SK-N-SH (cell line): ENCODE measurements at regions not wholly inside any gene's neighbourhood (a gene's known extent, or its start where the extent isn't known, plus 50 kb on each side); places are given as distances from the start of the nearest gene placed in this dataset.

Experiments
- CTCF ChIA-PET: fragments of 300-600, 350-600 bp; formaldehyde crosslinking; extraction: SDS; loops from one replicate; lab custom pipeline; 2021; lab: Yijun Ruan, JAX
- POLR2A ChIA-PET: fragments of 350-600 bp; sonication (Branson Sonifier 250); formaldehyde crosslinking; extraction: SDS; loops from one replicate; lab custom pipeline; 2020; ENCODE audit warnings: antibody characterized with exemption, inconsistent platforms; lab: Yijun Ruan, JAX
- DNase-seq: peaks from one replicate; pipeline ENCODE4 v3.0.0; 2012
- H2AFZ ChIP-seq: fragments of 200-600 bp; sonication (generic); 2 replicates; pipeline ENCODE4 v1.8.1; 2016; ENCODE audit warnings: antibody characterized with exemption, mild to moderate bottlenecking, low read depth
- H3F3A ChIP-seq: fragments of 200-600 bp; sonication (generic); replicated peaks from 2 replicates; pipeline ENCODE3; 2016; ENCODE audit warnings: antibody characterized with exemption, mild to moderate bottlenecking; ENCODE audit not compliant: insufficient read depth
- H3K27ac ChIP-seq, 2 experiments: fragments of 200-500 bp in 1 of 2; fragments of 200-600 bp in 1 of 2; sonication (Bioruptor generic) in 1 of 2; sonication (generic), shearing (Covaris generic) in 1 of 2; 2 replicates each; pipeline versions ENCODE4 v1.5.1 to v1.6.1; 2014 to 2016; ENCODE audit warnings: low read depth in 2 of 2, inconsistent platforms in 1 of 2, low read length in 1 of 2, mild to moderate bottlenecking in 1 of 2, mixed read lengths in 1 of 2
- H3K27me3 ChIP-seq: fragments of 200-600 bp; sonication (generic), shearing (Covaris generic); 2 replicates; pipeline ENCODE4 v1.6.1; 2016; ENCODE audit warnings: mixed run types; ENCODE audit not compliant: insufficient read depth
- H3K36me3 ChIP-seq, 2 experiments: fragments of 200-500 bp in 1 of 2; fragments of 200-600 bp in 1 of 2; sonication (Bioruptor generic) in 1 of 2; sonication (generic) in 1 of 2; replicated peaks in 1 of 2; 2 replicates each; pipeline versions ENCODE3 to v1.5.1; 2014 to 2016; ENCODE audit warnings: low read length in 1 of 2, mild to moderate bottlenecking in 1 of 2; ENCODE audit not compliant: insufficient read depth in 2 of 2, control insufficient read depth in 1 of 2
- H3K4me1 ChIP-seq, 2 experiments: fragments of 200-500 bp in 1 of 2; fragments of 200-600 bp in 1 of 2; sonication (Bioruptor generic) in 1 of 2; sonication (generic), shearing (Covaris generic) in 1 of 2; 2 replicates each; pipeline versions ENCODE4 v1.5.1 to v1.6.1; 2014 to 2016; ENCODE audit warnings: low read depth in 1 of 2, low read length in 1 of 2, mixed run types in 1 of 2; ENCODE audit not compliant: insufficient read depth in 2 of 2, control insufficient read depth in 1 of 2
- H3K4me2 ChIP-seq: fragments of 200-600 bp; sonication (generic), shearing (Covaris generic); 2 replicates; pipeline ENCODE4 v1.6.1; 2017; ENCODE audit warnings: mixed run types
- H3K4me3 ChIP-seq, 2 experiments: fragments of 200-500 bp in 1 of 2; fragments of 200-600 bp in 1 of 2; sonication (Bioruptor generic) in 1 of 2; sonication (generic), shearing (Covaris generic) in 1 of 2; 2 replicates each; pipeline versions ENCODE4 v1.5.1 to v1.8.1; 2014 to 2016; ENCODE audit warnings: low read depth in 2 of 2, inconsistent platforms in 1 of 2, low read length in 1 of 2, mild to moderate bottlenecking in 1 of 2, mixed read lengths in 1 of 2, moderate library complexity in 1 of 2
- H3K79me2 ChIP-seq: fragments of 200-600 bp; sonication (generic); 2 replicates; pipeline ENCODE4 v1.8.1; 2017; ENCODE audit warnings: mild to moderate bottlenecking; ENCODE audit not compliant: insufficient read depth
- H3K9ac ChIP-seq: fragments of 200-600 bp; sonication (generic); 2 replicates; pipeline ENCODE4 v1.6.1; 2017; ENCODE audit warnings: mixed run types
- H3K9me2 ChIP-seq: fragments of 200-600 bp; sonication (generic); 2 replicates; pipeline ENCODE4 v1.6.1; 2017; ENCODE audit warnings: mixed run types
- H3K9me3 ChIP-seq: fragments of 200-600 bp; sonication (generic); 2 replicates; pipeline ENCODE4 v1.6.1; 2017; ENCODE audit warnings: mixed run types, mild to moderate bottlenecking, moderate library complexity
- H4K20me1 ChIP-seq: fragments of 200-600 bp; sonication (generic); 2 replicates; pipeline ENCODE4 v1.6.1; 2017; ENCODE audit warnings: mild to moderate bottlenecking, mixed run types; ENCODE audit not compliant: insufficient read depth
- CHD2 ChIP-seq: fragments of 150-350 bp; IDR thresholded peaks from 2 replicates; pipeline ENCODE4 v1.6.1; 2018; ENCODE audit warnings: low read length; ENCODE audit not compliant: partially characterized antibody
- EP300 ChIP-seq, 2 experiments: IDR thresholded peaks; 2 replicates each; pipeline versions ENCODE4 v1.4.0 to v1.6.1; 2012; ENCODE audit warnings: borderline replicate concordance in 1 of 2, low read depth in 1 of 2, low read length in 1 of 2
- EZH2phosphoT487 ChIP-seq: fragments of 200-600 bp; sonication (generic); IDR thresholded peaks from 2 replicates; pipeline ENCODE4 v1.6.1; 2017; ENCODE audit warnings: low read depth, mixed run types, mild to moderate bottlenecking, antibody characterized with exemption, moderate library complexity, borderline replicate concordance
- FOSL2 ChIP-seq: IDR thresholded peaks from 2 replicates; pipeline ENCODE4 v1.4.0; 2012; ENCODE audit warnings: low read depth, mild to moderate bottlenecking, moderate library complexity, borderline replicate concordance
- FOXJ3 ChIP-seq: sonication (generic); formaldehyde crosslinking; IDR thresholded peaks from 2 replicates; pipeline ENCODE4 v1.5.1; 2020; ENCODE audit warnings: mild to moderate bottlenecking, missing genetic modification reagents
- FOXM1 ChIP-seq: IDR thresholded peaks from 2 replicates; pipeline ENCODE4 v1.4.0; 2012; ENCODE audit warnings: low read depth, mild to moderate bottlenecking
- GABPA ChIP-seq: IDR thresholded peaks from 2 replicates; pipeline ENCODE4 v1.4.0; 2012; ENCODE audit warnings: low read depth, mild to moderate bottlenecking
- GATA2 ChIP-seq: sonication (generic); formaldehyde crosslinking; IDR thresholded peaks from 2 replicates; pipeline ENCODE4 v1.5.0; 2020; ENCODE audit warnings: mild to moderate bottlenecking, missing genetic modification reagents
- JUND ChIP-seq: IDR thresholded peaks from 2 replicates; pipeline ENCODE4 v1.4.0; 2012
- MXI1 ChIP-seq: IDR thresholded peaks from 2 replicates; pipeline ENCODE4 v1.6.1; 2012; ENCODE audit warnings: mild to moderate bottlenecking, low read depth, low read length, improper control_type of control experiment
- NFIC ChIP-seq: IDR thresholded peaks from 2 replicates; pipeline ENCODE4 v1.4.0; 2012; ENCODE audit warnings: borderline replicate concordance
- NRF1 ChIP-seq: IDR thresholded peaks from 2 replicates; pipeline ENCODE4 v1.6.1; 2012; ENCODE audit warnings: low read depth, mild to moderate bottlenecking, low read length
- RAD21 ChIP-seq: IDR thresholded peaks from 2 replicates; pipeline ENCODE4 v1.6.1; 2012; ENCODE audit warnings: mild to moderate bottlenecking, low read length
- RFX5 ChIP-seq: IDR thresholded peaks from 2 replicates; pipeline ENCODE4 v1.6.1; 2012; ENCODE audit warnings: mild to moderate bottlenecking, improper control_type of control experiment, low read length
- RXRA ChIP-seq: IDR thresholded peaks from 2 replicates; pipeline ENCODE4 v1.4.0; 2012; ENCODE audit warnings: low read depth, mild to moderate bottlenecking, borderline replicate concordance
- SIN3A ChIP-seq: IDR thresholded peaks from 2 replicates; pipeline ENCODE4 v1.6.1; 2012; ENCODE audit warnings: low read depth, mild to moderate bottlenecking, low read length, moderate library complexity, borderline replicate concordance
- SMC3 ChIP-seq: IDR thresholded peaks from 2 replicates; pipeline ENCODE4 v1.6.1; 2012; ENCODE audit warnings: low read depth, low read length, improper control_type of control experiment
- TAF1 ChIP-seq: IDR thresholded peaks from 2 replicates; pipeline ENCODE4 v1.6.1; 2012; ENCODE audit warnings: low read depth, mild to moderate bottlenecking, low read length, moderate library complexity, borderline replicate concordance
- TEAD4 ChIP-seq: IDR thresholded peaks from 2 replicates; pipeline ENCODE4 v1.4.0; 2012; ENCODE audit warnings: mild to moderate bottlenecking, borderline replicate concordance; ENCODE audit not compliant: insufficient read depth
- YY1 ChIP-seq: IDR thresholded peaks from 2 replicates; pipeline ENCODE4 v1.4.0; 2012; ENCODE audit warnings: low read depth, mild to moderate bottlenecking
- WGBS: methylation state at CpG from one replicate; pipeline ENCODE4 v1.1.6; 2017; ENCODE audit warnings: low lambda C conversion rate; 5-methylcytosine and 5-hydroxymethylcytosine counted together
- TF ChIP-seq, protein P1 (sequence below): IDR thresholded peaks from 2 replicates; pipeline ENCODE4 v1.4.0; 2012; ENCODE audit warnings: low read depth, borderline replicate concordance
- TF ChIP-seq, protein P2 (sequence below): IDR thresholded peaks from 2 replicates; pipeline ENCODE4; 2012
- TF ChIP-seq, protein P3 (sequence below): IDR thresholded peaks from 2 replicates; pipeline ENCODE4 v1.6.1; 2012; ENCODE audit warnings: mild to moderate bottlenecking, low read depth, low read length, moderate library complexity
- TF ChIP-seq, protein P4 (sequence below): fragments of 150-350 bp; IDR thresholded peaks from 2 replicates; pipeline ENCODE4 v1.6.1; 2016; ENCODE audit warnings: mild to moderate bottlenecking, low read depth, low read length

DNA sequence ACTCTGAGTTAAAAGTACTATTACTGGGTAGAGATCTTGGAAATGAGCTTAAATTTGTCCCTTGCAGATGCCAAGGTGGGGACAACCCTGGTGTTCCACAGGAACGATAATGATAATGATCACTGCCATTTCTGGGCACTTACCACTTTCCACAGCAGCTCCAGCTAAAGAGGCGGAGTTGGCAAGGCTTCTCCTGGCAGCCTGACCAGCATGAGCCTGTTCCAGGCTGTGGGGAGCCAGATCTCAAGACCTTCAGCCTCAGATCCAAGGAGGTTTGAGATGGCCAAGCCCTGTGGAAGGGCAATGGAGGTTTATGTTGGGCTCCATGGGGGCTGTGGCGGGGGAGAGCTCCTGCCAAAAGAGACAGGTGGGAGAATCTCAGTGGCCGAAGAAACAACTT, 244.9 kb upstream of the MVB12B start:
- CTCF ChIA-PET = no interaction called here

DNA sequence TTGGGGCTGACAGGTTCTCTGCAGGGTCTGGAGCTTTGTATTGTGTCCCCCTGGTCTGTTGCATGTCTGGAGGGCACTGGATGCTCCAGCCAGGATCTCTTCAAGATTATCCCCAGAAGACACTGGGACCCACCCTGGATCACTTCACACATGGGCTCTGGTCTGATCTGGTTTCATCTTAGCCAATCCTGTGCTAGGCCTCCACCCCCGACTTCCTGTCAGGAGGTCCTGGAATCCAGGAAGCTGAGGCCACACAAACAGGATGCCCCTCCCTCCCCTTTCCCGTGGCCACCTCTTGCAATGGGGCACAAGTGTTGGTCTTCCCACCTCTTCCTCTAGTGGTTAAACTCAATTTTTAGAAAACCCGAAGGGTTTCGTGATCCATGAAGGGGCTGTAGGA, 242.6 kb upstream of the MVB12B start:
- DNase-seq = no peak
- Histone ChIP-seq H3F3A (no peaks in the 10 kb centered on the region), H3K4me1 (peaks cover 0 to 7% of the 10 kb centered on the region in 2 experiments; a peak in 1 of 4 replicates), H3K9ac (no peak overlapping the region), H3K4me2 (no peak overlapping the region), H3K27ac (no peak overlapping the region), H2AFZ (no peak overlapping the region), H3K79me2 (no peaks in the 10 kb centered on the region), H4K20me1 (no peaks in the 10 kb centered on the region), H3K4me3 (no peak overlapping the region), H3K9me3 (no peaks in the 10 kb centered on the region), H3K36me3 (no peaks in the 10 kb centered on the region), H3K27me3 (no peaks in the 10 kb centered on the region), H3K9me2 (no peaks in the 10 kb centered on the region)
- WGBS = 43% methylated on average over 4 of the region's 4 CpGs
- ChIA-PET CTCF (interaction anchor here (0.6 kb wide), 1 partner anchor 145 kb away, joined by 3 read pairs; no protein-coding TSS in a partner anchor), POLR2A (no interaction called here)
- TF ChIP-seq SMC3 = no peak
- no peak for TF ChIP-seq EZH2phosphoT487
- no peak for TF ChIP-seq TEAD4
- TF ChIP-seq, protein P1, sequence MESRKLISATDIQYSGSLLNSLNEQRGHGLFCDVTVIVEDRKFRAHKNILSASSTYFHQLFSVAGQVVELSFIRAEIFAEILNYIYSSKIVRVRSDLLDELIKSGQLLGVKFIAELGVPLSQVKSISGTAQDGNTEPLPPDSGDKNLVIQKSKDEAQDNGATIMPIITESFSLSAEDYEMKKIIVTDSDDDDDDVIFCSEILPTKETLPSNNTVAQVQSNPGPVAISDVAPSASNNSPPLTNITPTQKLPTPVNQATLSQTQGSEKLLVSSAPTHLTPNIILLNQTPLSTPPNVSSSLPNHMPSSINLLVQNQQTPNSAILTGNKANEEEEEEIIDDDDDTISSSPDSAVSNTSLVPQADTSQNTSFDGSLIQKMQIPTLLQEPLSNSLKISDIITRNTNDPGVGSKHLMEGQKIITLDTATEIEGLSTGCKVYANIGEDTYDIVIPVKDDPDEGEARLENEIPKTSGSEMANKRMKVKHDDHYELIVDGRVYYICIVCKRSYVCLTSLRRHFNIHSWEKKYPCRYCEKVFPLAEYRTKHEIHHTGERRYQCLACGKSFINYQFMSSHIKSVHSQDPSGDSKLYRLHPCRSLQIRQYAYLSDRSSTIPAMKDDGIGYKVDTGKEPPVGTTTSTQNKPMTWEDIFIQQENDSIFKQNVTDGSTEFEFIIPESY = no peak
- TF ChIP-seq, protein P2, sequence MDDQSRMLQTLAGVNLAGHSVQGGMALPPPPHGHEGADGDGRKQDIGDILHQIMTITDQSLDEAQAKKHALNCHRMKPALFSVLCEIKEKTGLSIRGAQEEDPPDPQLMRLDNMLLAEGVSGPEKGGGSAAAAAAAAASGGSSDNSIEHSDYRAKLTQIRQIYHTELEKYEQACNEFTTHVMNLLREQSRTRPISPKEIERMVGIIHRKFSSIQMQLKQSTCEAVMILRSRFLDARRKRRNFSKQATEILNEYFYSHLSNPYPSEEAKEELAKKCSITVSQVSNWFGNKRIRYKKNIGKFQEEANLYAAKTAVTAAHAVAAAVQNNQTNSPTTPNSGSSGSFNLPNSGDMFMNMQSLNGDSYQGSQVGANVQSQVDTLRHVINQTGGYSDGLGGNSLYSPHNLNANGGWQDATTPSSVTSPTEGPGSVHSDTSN = no peak
- no peak for TF ChIP-seq FOXM1
- no peak for TF ChIP-seq SIN3A
- no peak for TF ChIP-seq RFX5
- TF ChIP-seq JUND = no peak
- no peak for TF ChIP-seq NFIC
- no peak for TF ChIP-seq MXI1
- TF ChIP-seq, protein P3, sequence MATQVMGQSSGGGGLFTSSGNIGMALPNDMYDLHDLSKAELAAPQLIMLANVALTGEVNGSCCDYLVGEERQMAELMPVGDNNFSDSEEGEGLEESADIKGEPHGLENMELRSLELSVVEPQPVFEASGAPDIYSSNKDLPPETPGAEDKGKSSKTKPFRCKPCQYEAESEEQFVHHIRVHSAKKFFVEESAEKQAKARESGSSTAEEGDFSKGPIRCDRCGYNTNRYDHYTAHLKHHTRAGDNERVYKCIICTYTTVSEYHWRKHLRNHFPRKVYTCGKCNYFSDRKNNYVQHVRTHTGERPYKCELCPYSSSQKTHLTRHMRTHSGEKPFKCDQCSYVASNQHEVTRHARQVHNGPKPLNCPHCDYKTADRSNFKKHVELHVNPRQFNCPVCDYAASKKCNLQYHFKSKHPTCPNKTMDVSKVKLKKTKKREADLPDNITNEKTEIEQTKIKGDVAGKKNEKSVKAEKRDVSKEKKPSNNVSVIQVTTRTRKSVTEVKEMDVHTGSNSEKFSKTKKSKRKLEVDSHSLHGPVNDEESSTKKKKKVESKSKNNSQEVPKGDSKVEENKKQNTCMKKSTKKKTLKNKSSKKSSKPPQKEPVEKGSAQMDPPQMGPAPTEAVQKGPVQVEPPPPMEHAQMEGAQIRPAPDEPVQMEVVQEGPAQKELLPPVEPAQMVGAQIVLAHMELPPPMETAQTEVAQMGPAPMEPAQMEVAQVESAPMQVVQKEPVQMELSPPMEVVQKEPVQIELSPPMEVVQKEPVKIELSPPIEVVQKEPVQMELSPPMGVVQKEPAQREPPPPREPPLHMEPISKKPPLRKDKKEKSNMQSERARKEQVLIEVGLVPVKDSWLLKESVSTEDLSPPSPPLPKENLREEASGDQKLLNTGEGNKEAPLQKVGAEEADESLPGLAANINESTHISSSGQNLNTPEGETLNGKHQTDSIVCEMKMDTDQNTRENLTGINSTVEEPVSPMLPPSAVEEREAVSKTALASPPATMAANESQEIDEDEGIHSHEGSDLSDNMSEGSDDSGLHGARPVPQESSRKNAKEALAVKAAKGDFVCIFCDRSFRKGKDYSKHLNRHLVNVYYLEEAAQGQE = no peak
- TF ChIP-seq CHD2 = no peak
- no peak for TF ChIP-seq RAD21
- no peak for TF ChIP-seq FOXJ3

More for the DNA sequence above, 244.9 kb upstream of the MVB12B start:
- Histone ChIP-seq H3K4me3 (no peak overlapping the region), H3K79me2 (no peaks in the 10 kb centered on the region), H3K4me2 (no peak overlapping the region), H3K4me1 (peaks cover 0 to 7% of the 10 kb centered on the region in 2 experiments; a peak in 1 of 4 replicates), H3K9me2 (no peaks in the 10 kb centered on the region), H3K27me3 (no peaks in the 10 kb centered on the region), H3F3A (no peaks in the 10 kb centered on the region), H3K36me3 (no peaks in the 10 kb centered on the region), H3K27ac (no peak overlapping the region), H2AFZ (no peak overlapping the region), H3K9ac (no peak overlapping the region), H3K9me3 (no peaks in the 10 kb centered on the region), H4K20me1 (no peaks in the 10 kb centered on the region)
- DNase-seq = no peak
- POLR2A ChIA-PET = no interaction called here
- WGBS = 27% methylated on average over 4 of the region's 4 CpGs
- no peak for TF ChIP-seq TAF1
- no peak for TF ChIP-seq MXI1
- TF ChIP-seq RFX5 = no peak
- no peak for TF ChIP-seq JUND
- no peak for TF ChIP-seq FOXJ3
- no peak for TF ChIP-seq EP300 (IDR thresholded peaks at IDR 0.05; ENCODE audit: borderline replicate concordance in 1 of 2, low read depth in 1 of 2, low read length in 1 of 2)
- no peak for TF ChIP-seq EZH2phosphoT487
- TF ChIP-seq FOSL2 = no peak
- TF ChIP-seq FOXM1 = no peak
- TF ChIP-seq, protein P4, sequence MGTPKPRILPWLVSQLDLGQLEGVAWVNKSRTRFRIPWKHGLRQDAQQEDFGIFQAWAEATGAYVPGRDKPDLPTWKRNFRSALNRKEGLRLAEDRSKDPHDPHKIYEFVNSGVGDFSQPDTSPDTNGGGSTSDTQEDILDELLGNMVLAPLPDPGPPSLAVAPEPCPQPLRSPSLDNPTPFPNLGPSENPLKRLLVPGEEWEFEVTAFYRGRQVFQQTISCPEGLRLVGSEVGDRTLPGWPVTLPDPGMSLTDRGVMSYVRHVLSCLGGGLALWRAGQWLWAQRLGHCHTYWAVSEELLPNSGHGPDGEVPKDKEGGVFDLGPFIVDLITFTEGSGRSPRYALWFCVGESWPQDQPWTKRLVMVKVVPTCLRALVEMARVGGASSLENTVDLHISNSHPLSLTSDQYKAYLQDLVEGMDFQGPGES = no peak
- no peak for TF ChIP-seq GABPA
- TF ChIP-seq YY1 = no peak
- TF ChIP-seq GATA2 (CRISPR knock-in tag) = no peak
- TF ChIP-seq NRF1 = no peak
- TF ChIP-seq TEAD4 = no peak
- TF ChIP-seq RXRA = no peak
